GM23338 (cell line): ENCODE measurements at regions not wholly inside any gene's neighbourhood (a gene's known extent, or its start where the extent isn't known, plus 50 kb on each side); places are given as distances from the start of the nearest gene placed in this dataset.

ENCODE experiments used
- ATAC-seq: fragments of 200-7000 bp; cut with Tn5 transposase; 3 replicates; pipeline ENCODE4 v1.9.1; 2020
- DNase-seq: peaks from one replicate; pipeline ENCODE4 v3.0.0-alpha.2; 2015; ENCODE audit warnings: low spot score
- H2AFZ ChIP-seq: fragments of 200-600 bp; sonication (generic); 2 replicates; pipeline ENCODE4 v1.8.0; 2016; ENCODE audit warnings: antibody characterized with exemption, mild to moderate bottlenecking, moderate library complexity
- H3F3A ChIP-seq: fragments of 200-600 bp; sonication (generic); replicated peaks from 2 replicates; pipeline ENCODE4 v1.8.0; 2017; ENCODE audit warnings: antibody characterized with exemption, mixed run types, low read depth
- H3K27ac ChIP-seq: fragments of 200-600 bp; sonication (generic); 2 replicates; pipeline ENCODE4 v1.6.1; 2016; ENCODE audit warnings: low read depth
- H3K27me3 ChIP-seq: fragments of 200-600 bp; sonication (generic); 2 replicates; pipeline ENCODE4 v1.8.0; 2016; ENCODE audit warnings: mild to moderate bottlenecking, mixed run types, moderate library complexity; ENCODE audit not compliant: insufficient read depth
- H3K36me3 ChIP-seq: fragments of 200-600 bp; sonication (generic); 2 replicates; pipeline ENCODE4 v1.8.0; 2016; ENCODE audit warnings: mild to moderate bottlenecking; ENCODE audit not compliant: insufficient read depth
- H3K4me1 ChIP-seq: fragments of 200-600 bp; sonication (generic); 2 replicates; pipeline ENCODE4 v1.8.0; 2016; ENCODE audit warnings: mild to moderate bottlenecking, moderate library complexity; ENCODE audit not compliant: insufficient read depth
- H3K4me2 ChIP-seq: fragments of 200-600 bp; sonication (generic); 2 replicates; pipeline ENCODE4 v1.7.1; 2017; ENCODE audit warnings: mixed run types
- H3K4me3 ChIP-seq: fragments of 200-600 bp; sonication (generic); 2 replicates; pipeline ENCODE4 v1.6.1; 2016; ENCODE audit warnings: mixed run types
- H3K79me2 ChIP-seq: fragments of 200-600 bp; sonication (generic); replicated peaks from 2 replicates; pipeline ENCODE4 v1.8.0; 2017; ENCODE audit warnings: mild to moderate bottlenecking; ENCODE audit not compliant: insufficient read depth
- H3K9me2 ChIP-seq: fragments of 200-600 bp; sonication (generic); 2 replicates; pipeline ENCODE4 v1.8.0; 2017; ENCODE audit not compliant: insufficient read depth
- H4K20me1 ChIP-seq: fragments of 200-600 bp; sonication (generic); replicated peaks from 2 replicates; pipeline ENCODE4 v1.8.0; 2017; ENCODE audit warnings: mild to moderate bottlenecking; ENCODE audit not compliant: insufficient read depth
- H3K27ac Mint-ChIP-seq: 2 replicates; pipeline ENCODE4 v1.8.0; 2020; ENCODE audit warnings: inconsistent platforms, mild to moderate bottlenecking, moderate library complexity, mixed read lengths
- H3K27me3 Mint-ChIP-seq: 3 replicates; pipeline ENCODE4 v1.8.0; 2022; ENCODE audit warnings: low read depth, mild to moderate bottlenecking, moderate library complexity, mixed read lengths, inconsistent platforms; ENCODE audit not compliant: insufficient read depth, poor library complexity
- H3K36me3 Mint-ChIP-seq: 3 replicates; pipeline ENCODE4 v1.8.0; 2021; ENCODE audit warnings: low read depth, mild to moderate bottlenecking, inconsistent platforms, moderate library complexity, mixed read lengths
- H3K4me1 Mint-ChIP-seq: 3 replicates; pipeline ENCODE4 v1.8.0; 2020; ENCODE audit warnings: mild to moderate bottlenecking, inconsistent platforms, mixed read lengths
- H3K4me3 Mint-ChIP-seq: 3 replicates; pipeline ENCODE4 v1.8.0; 2021; ENCODE audit warnings: moderate library complexity, mild to moderate bottlenecking, inconsistent platforms, mixed read lengths
- H3K9me3 Mint-ChIP-seq: 3 replicates; pipeline ENCODE4 v1.8.0; 2020; ENCODE audit warnings: moderate library complexity, mild to moderate bottlenecking, inconsistent platforms, mixed read lengths
- CREB1 ChIP-seq: fragments of 250-450 bp; sonication (Bioruptor Pico); IDR thresholded peaks from 2 replicates; pipeline ENCODE4 v1.5.0; 2020; ENCODE audit warnings: low read depth, mild to moderate bottlenecking, moderate library complexity
- CTCF ChIP-seq, 2 experiments: fragments of 200-600 bp in 1 of 2; sonication (generic) in 1 of 2; conservative IDR thresholded peaks; 2 replicates each; pipeline versions ENCODE4 v1.5.1 to v1.6.1; 2016 to 2017; ENCODE audit warnings: antibody characterized with exemption in 2 of 2, low read depth in 2 of 2, mild to moderate bottlenecking in 2 of 2, moderate library complexity in 1 of 2
- EZH2 ChIP-seq: fragments of 200-600 bp; sonication (generic); IDR thresholded peaks from one replicate; pipeline ENCODE4 v1.8.0; 2017; ENCODE audit warnings: antibody characterized with exemption, mild to moderate bottlenecking, low read depth; ENCODE audit not compliant: unreplicated experiment
- NANOG ChIP-seq: IDR thresholded peaks from 2 replicates; pipeline ENCODE4 v1.6.1; 2016; ENCODE audit warnings: antibody characterized with exemption, borderline replicate concordance
- POLR2AphosphoS5 ChIP-seq: IDR thresholded peaks from 2 replicates; pipeline ENCODE4 v1.6.1; 2016; ENCODE audit warnings: antibody characterized with exemption, low read depth
- STAT1 ChIP-seq: IDR thresholded peaks from one replicate; pipeline ENCODE4 v1.6.1; 2016; ENCODE audit warnings: antibody characterized with exemption; ENCODE audit not compliant: unreplicated experiment
- ZNF331 ChIP-seq: fragments of 250-450 bp; sonication (Bioruptor Pico); IDR thresholded peaks from 2 replicates; pipeline ENCODE4 v1.5.0; 2020; ENCODE audit warnings: low read depth, mild to moderate bottlenecking, moderate library complexity
- ZNF462 ChIP-seq: fragments of 250-450 bp; sonication (Bioruptor Pico); IDR thresholded peaks from 2 replicates; pipeline ENCODE4 v1.5.0; 2020; ENCODE audit warnings: mild to moderate bottlenecking, moderate library complexity

- no peak for TF ChIP-seq ZNF462 (CRISPR knock-in tag)
- no peak for TF ChIP-seq POLR2AphosphoS5
- TF ChIP-seq EZH2 = no peak
- no peak for TF ChIP-seq CTCF (conservative IDR thresholded peaks at IDR 0.05; ENCODE audit: low read depth in 2 of 2)
- TF ChIP-seq STAT1 = no peak
Observed at GRCh38 chr20:48102076-48102787, 317.0 kb upstream of the SULF2 start (continued).

- peak overlapping the region; percentile 66; the same call in 1 of the 2 replicates for H2AFZ ChIP-seq
- no peaks in the 10 kb centered on the region for H3K79me2 ChIP-seq
- H3K4me3 Mint-ChIP-seq = no peak overlapping the region
- no peak overlapping the region for H3K27ac ChIP-seq
- TF ChIP-seq ZNF331 (CRISPR knock-in tag) = no peak
- no peak for TF ChIP-seq NANOG
- TF ChIP-seq CREB1 = no peak
- TF ChIP-seq CTCF (conservative IDR thresholded peaks at IDR 0.05; ENCODE audit: low read depth in 2 of 2) = no peak
- no peak overlapping the region for H3K4me3 ChIP-seq
- peaks cover 7% of the 10 kb centered on the region for H3K27me3 Mint-ChIP-seq
- no peaks in the 10 kb centered on the region for H3K36me3 Mint-ChIP-seq
- no peak overlapping the region for H3K4me2 ChIP-seq
- ATAC-seq (no peak), DNase-seq (no peak)
- H4K20me1 ChIP-seq = no peaks in the 10 kb centered on the region
- H3K27ac Mint-ChIP-seq = no peak overlapping the region; the same call in 1 of the 2 replicates
- no peaks in the 10 kb centered on the region for H3K27me3 ChIP-seq
- no peaks in the 10 kb centered on the region for H3K4me1 Mint-ChIP-seq
- no peaks in the 10 kb centered on the region for H3K9me2 ChIP-seq
- H3K36me3 ChIP-seq = no peaks in the 10 kb centered on the region
- no peaks in the 10 kb centered on the region for H3F3A ChIP-seq
- H3K9me3 Mint-ChIP-seq = peaks cover 4% of the 10 kb centered on the region; the same call in 2 of the 3 replicates
- no peaks in the 10 kb centered on the region for H3K4me1 ChIP-seq
Observed at GRCh38 chr20:48100483-48100882, 315.2 kb upstream of the SULF2 start.
